OCI-LY1 (cell line): ENCODE measurements at regions not wholly inside any gene's neighbourhood (a gene's known extent, or its start where the extent isn't known, plus 50 kb on each side); places are given as distances from the start of the nearest gene placed in this dataset.

Experiments used
- H2AFZ ChIP-seq: fragments of 200-600 bp; sonication (generic), shearing (Covaris generic); 2 replicates; pipeline ENCODE4 v1.6.0; 2014; ENCODE audit warnings: antibody characterized with exemption, mild to moderate bottlenecking, low read length
- H3F3A ChIP-seq: fragments of 200-600 bp; sonication (generic), shearing (Covaris generic); 2 replicates; pipeline ENCODE4 v1.6.0; 2014; ENCODE audit warnings: mild to moderate bottlenecking, antibody characterized with exemption, low read length, moderate library complexity; ENCODE audit not compliant: insufficient read depth
- H3K27ac ChIP-seq: fragments of 200-600 bp; sonication (generic); 2 replicates; pipeline ENCODE4 v1.5.1; 2014; ENCODE audit warnings: low read length, mixed run types, mild to moderate bottlenecking, low read depth; ENCODE audit not compliant: poor library complexity, severe bottlenecking
- H3K27me3 ChIP-seq: fragments of 200-600 bp; sonication (generic); 2 replicates; pipeline ENCODE4 v1.6.0; 2014; ENCODE audit warnings: antibody characterized with exemption, mild to moderate bottlenecking, low read length, moderate library complexity; ENCODE audit not compliant: insufficient read depth
- H3K36me3 ChIP-seq: fragments of 200-600 bp; sonication (generic); 2 replicates; pipeline ENCODE4 v1.6.1; 2014; ENCODE audit warnings: mild to moderate bottlenecking, antibody characterized with exemption, low read length, moderate library complexity, mixed read lengths; ENCODE audit not compliant: insufficient read depth
- H3K4me1 ChIP-seq: fragments of 200-600 bp; sonication (generic); 2 replicates; pipeline ENCODE4 v1.5.1; 2014; ENCODE audit warnings: mild to moderate bottlenecking, low read length, moderate library complexity; ENCODE audit not compliant: insufficient read depth, severe bottlenecking
- H3K4me2 ChIP-seq: fragments of 200-600 bp; sonication (generic), shearing (Covaris generic); 2 replicates; pipeline ENCODE4 v1.6.1; 2014; ENCODE audit warnings: low read length
- H3K4me3 ChIP-seq: fragments of 200-600 bp; sonication (generic); 2 replicates; pipeline ENCODE4 v1.5.1; 2014; ENCODE audit warnings: low read length, low read depth, mild to moderate bottlenecking, mixed read lengths; ENCODE audit not compliant: poor library complexity, severe bottlenecking
- H3K79me2 ChIP-seq: fragments of 200-600 bp; shearing (Covaris generic); 2 replicates; pipeline ENCODE4 v1.6.1; 2016; ENCODE audit warnings: mixed run types, low read length, mixed read lengths; ENCODE audit not compliant: insufficient read depth
- H3K9ac ChIP-seq: fragments of 200-600 bp; sonication (generic), shearing (Covaris generic); 2 replicates; pipeline ENCODE4 v1.6.1; 2014; ENCODE audit warnings: mild to moderate bottlenecking, low read length, mixed read lengths
- H3K9me2 ChIP-seq: fragments of 200-600 bp; sonication (generic), shearing (Covaris generic); 2 replicates; pipeline ENCODE4 v1.6.1; 2014; ENCODE audit warnings: low read depth, mild to moderate bottlenecking, low read length, mixed read lengths
- H3K9me3 ChIP-seq: fragments of 200-600 bp; shearing (Covaris generic); 2 replicates; pipeline ENCODE4 v1.6.1; 2014; ENCODE audit warnings: low read length, mixed read lengths
- H4K20me1 ChIP-seq: fragments of 200-600 bp; sonication (generic), shearing (Covaris generic); 2 replicates; pipeline ENCODE4 v1.6.0; 2016; ENCODE audit warnings: mild to moderate bottlenecking, low read length; ENCODE audit not compliant: insufficient read depth
- CTCF ChIP-seq: fragments of 200-600 bp; sonication (generic), shearing (Covaris generic); IDR thresholded peaks from 2 replicates; pipeline ENCODE4 v1.5.1; 2017; ENCODE audit warnings: mild to moderate bottlenecking, antibody characterized with exemption, low read length, moderate library complexity, mixed read lengths
- EZH2 ChIP-seq: fragments of 200-600 bp; sonication (generic), shearing (Covaris generic); IDR thresholded peaks from 2 replicates; pipeline ENCODE4 v1.8.0; 2017; ENCODE audit warnings: borderline replicate concordance, mixed run types, mild to moderate bottlenecking, antibody characterized with exemption, low read length, moderate library complexity, mixed read lengths

- H3K36me3 ChIP-seq, result no peaks in the 10 kb centered on the region
- H4K20me1 ChIP-seq, result no peaks in the 10 kb centered on the region
- H3K9me3 ChIP-seq, result no peaks in the 10 kb centered on the region
- H3F3A ChIP-seq, result no peaks in the 10 kb centered on the region
- no peak overlapping the region for H3K4me3 ChIP-seq
- H3K79me2 ChIP-seq, result no peaks in the 10 kb centered on the region
- H3K27ac ChIP-seq, result no peak overlapping the region
- H3K9me2 ChIP-seq, result no peaks in the 10 kb centered on the region
- H3K4me2 ChIP-seq, result no peak overlapping the region
- TF ChIP-seq EZH2 (no peak), CTCF (no peak)
- H3K4me1 ChIP-seq, result peaks cover 29% of the 10 kb centered on the region
- H3K27me3 ChIP-seq, result peaks cover 5% of the 10 kb centered on the region
- no peak overlapping the region for H2AFZ ChIP-seq
- H3K9ac ChIP-seq, result no peak overlapping the region
Measured at GRCh38 chr16:85462714-85463611, 150.2 kb upstream of the GSE1 start.

- Histone ChIP-seq H3K9ac (no peak overlapping the region), H3K4me2 (no peak overlapping the region), H3K36me3 (no peaks in the 10 kb centered on the region), H3K9me3 (no peaks in the 10 kb centered on the region), H4K20me1 (no peaks in the 10 kb centered on the region), H3K4me3 (no peak overlapping the region), H3K4me1 (peaks cover 26% of the 10 kb centered on the region), H3K27ac (no peak overlapping the region), H3F3A (no peaks in the 10 kb centered on the region), H2AFZ (no peak overlapping the region), H3K79me2 (no peaks in the 10 kb centered on the region), H3K27me3 (peaks cover 5% of the 10 kb centered on the region), H3K9me2 (no peaks in the 10 kb centered on the region)
- no peak for TF ChIP-seq EZH2
Measured at GRCh38 chr16:85463672-85464382, 149.3 kb upstream of the GSE1 start.

- H3K4me1 ChIP-seq, result peaks cover 21% of the 10 kb centered on the region
- H3K4me3 ChIP-seq, result no peak overlapping the region
- no peaks in the 10 kb centered on the region for H3K36me3 ChIP-seq
- no peak overlapping the region for H2AFZ ChIP-seq
- no peak overlapping the region for H3K27ac ChIP-seq
- no peak overlapping the region for H3K9ac ChIP-seq
- no peaks in the 10 kb centered on the region for H3F3A ChIP-seq
- peaks cover 6% of the 10 kb centered on the region for H3K27me3 ChIP-seq
- no peaks in the 10 kb centered on the region for H4K20me1 ChIP-seq
- H3K9me3 ChIP-seq, result no peaks in the 10 kb centered on the region
- no peaks in the 10 kb centered on the region for H3K79me2 ChIP-seq
- no peaks in the 10 kb centered on the region for H3K9me2 ChIP-seq
- no peak for TF ChIP-seq CTCF
- no peak for TF ChIP-seq EZH2
- no peak overlapping the region for H3K4me2 ChIP-seq
Measured at GRCh38 chr16:85464383-85465305, 148.5 kb upstream of the GSE1 start.
